OCI-LY7 (cell line): ENCODE measurements at regions not wholly inside any gene's neighbourhood (a gene's known extent, or its start where the extent isn't known, plus 50 kb on each side); places are given as distances from the start of the nearest gene placed in this dataset.

Source experiments
- CTCF ChIP-seq: fragments of 200-600 bp; sonication (generic); conservative IDR thresholded peaks from 2 replicates; pipeline ENCODE4 v1.5.1; 2014; ENCODE audit warnings: mild to moderate bottlenecking, antibody characterized with exemption, low read length, moderate library complexity, mixed read lengths
- EZH2phosphoT487 ChIP-seq: fragments of 200-600 bp; sonication (generic); IDR thresholded peaks from 2 replicates; pipeline ENCODE4 v1.6.1; 2018; ENCODE audit warnings: low read depth, borderline replicate concordance, mild to moderate bottlenecking, mixed run types, antibody characterized with exemption, low read length, moderate library complexity, mixed read lengths

GRCh38 chr13:58843071-58843470 lies 1211.5 kb downstream of the PCDH17 start:
- TF ChIP-seq CTCF (no peak), EZH2phosphoT487 (no peak)
